GM18511 (cell line): ENCODE measurements at regions not wholly inside any gene's neighbourhood (a gene's known extent, or its start where the extent isn't known, plus 50 kb on each side); places are given as distances from the start of the nearest gene placed in this dataset.

Experiments
- ATAC-seq: cut with Tn5 transposase; IDR thresholded peaks from one replicate; pipeline ENCODE4 v1.9.1; 2021; ENCODE audit warnings: mild to moderate bottlenecking, moderate library complexity; ENCODE audit not compliant: unreplicated experiment

DNA sequence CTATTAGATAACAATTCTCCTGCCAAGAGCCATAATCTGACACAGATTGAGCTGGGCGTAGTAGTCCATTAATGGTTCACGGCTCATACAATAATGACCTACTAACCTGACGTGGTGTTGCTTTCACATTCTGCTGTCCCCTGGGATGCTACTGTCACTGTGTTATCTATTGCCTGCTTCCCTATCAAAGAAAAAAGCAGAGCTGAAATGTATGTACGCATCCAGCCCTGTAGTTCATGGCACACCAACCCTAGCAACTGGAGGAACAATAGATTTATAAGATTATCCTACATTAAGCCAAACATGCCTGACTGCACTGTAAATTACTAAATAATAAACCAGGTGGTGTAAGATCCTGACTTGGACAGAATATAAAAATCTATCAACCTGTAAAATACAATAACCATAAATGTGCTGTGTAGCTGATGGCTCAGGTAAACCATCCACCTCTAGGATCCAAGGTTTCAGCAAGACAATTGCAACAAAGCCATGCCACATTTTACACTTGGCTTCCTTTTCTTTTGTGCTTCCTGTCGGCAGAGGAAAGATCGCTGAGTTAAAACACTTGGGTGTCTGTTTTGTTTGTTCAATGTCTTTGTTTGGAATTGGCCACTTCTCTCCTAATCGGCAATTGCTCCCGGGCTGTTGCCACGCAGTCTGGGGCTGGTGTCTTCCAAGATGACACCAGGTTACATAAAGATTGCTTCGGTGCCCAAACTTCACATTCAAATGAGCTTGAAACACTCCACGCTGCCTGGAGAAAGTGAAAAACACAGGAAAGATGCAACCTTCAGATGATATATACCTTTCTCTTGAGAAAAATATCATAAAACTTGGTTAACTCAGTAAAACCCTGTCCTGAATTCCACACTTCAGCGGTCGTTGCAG lies 143.9 kb upstream of the MGMT start:
- no peak for ATAC-seq

DNA sequence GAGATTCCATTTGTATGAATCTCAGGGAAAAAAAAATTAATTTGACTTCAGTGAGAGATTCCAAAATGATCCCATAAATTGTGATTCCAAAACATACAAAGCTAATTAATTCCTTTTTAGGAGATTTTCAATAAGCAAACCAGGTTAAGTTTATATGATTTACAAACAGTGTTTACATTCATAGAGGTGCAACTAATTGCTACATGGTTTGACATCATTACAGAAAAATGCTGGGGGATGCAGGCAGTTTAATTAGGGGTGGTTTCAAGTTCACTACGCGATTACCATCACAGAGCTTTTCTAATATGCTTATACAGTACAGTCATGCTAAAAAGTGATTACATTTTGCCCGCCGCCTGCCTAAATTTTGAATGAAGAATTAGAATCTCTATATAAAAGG lies 143.2 kb upstream of the MGMT start:
- ATAC-seq, result no peak

DNA sequence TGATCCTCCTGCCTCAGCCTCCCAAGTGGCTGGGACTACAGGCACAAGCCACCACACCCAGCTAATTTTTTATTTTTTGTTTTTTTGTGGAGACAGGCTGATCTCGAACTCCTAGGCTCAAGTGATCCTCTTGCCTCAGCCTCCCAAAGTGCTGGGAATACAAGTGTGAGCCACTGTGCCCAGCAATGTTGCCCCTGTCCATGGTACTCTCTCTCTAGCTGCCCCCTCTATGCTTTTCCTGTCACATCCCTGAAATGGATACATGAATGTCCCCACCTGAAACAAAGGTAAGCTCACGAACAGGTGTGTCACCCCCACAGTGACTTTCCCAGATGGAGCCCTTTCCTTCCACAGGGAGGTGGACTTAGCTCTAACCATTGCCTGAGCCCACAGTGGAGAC lies 141.1 kb upstream of the MGMT start:
- ATAC-seq, result no peak

DNA sequence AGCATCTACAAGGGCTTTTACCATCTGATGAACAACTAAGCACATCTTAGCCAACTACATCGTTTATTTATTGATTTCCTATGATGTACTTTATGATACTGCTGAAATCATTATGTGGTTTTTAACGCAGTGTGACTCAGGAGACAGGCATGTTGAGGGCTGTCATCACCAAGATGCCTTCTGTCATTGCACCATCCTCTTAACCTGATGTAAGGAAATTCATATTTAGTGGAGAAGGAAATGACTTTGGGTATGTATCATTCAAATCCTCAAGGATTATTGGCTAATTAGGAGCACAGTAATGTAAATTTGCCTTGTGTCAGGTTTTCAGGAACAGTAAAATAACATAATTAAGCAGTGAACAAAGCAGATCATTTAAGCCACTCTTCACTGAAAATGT lies 138.5 kb upstream of the MGMT start:
- no peak for ATAC-seq

DNA sequence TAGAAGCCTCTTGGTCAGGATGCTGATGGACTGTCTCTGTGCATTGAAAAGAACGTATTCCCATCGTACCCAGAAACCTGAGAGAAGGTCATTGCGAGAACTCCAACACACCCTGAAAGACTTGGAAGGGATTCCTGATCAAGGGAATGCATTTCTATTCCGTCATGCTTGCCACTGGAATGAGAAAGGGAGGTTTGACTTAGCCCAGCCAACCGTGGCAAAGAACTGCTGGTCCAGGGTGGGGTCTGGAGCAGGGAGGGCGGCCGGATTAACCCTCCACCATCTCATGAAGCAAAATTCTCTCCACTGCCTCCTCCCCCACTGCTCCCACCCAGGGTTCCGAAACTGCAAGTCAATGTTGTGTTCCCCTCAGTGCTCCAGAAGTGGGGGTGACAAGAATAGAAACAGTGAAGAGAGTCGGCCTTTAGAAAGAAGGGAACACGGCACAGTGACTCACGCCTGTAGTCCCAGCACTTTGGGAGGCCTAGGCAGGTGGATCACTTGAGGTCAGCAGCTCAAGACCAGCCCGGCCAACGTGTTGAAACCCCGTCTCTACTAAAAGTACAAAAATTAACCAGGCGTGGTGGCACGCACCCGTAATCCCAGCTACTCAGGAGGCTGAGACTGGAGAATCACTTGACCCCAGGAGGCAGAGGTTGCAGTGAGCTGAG lies 137.5 kb upstream of the MGMT start:
- no peak for ATAC-seq

GRCh38 chr10:129330211-129330610 lies 136.8 kb upstream of the MGMT start:
- ATAC-seq, result no peak

GRCh38 chr10:129331207-129331838 lies 135.7 kb upstream of the MGMT start:
- no peak for ATAC-seq

DNA sequence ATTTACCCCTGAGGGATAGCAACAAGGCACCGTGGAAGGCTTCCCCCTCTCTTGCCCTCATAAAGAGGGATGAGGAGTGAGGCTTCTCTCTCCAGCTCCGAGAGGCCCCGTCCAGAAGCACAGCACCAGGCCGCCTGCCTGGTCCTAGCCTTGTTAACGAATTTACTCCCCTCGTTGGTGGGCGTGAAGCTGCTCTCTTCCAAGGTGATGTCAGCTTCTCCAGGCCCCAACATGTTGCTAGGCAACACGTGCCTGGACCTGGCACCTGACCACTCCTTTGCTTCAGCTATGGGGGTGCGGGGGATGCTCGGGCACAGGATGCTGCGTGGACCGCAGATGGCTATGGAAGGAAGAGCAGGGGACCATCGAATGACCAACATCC lies 135.2 kb upstream of the MGMT start:
- ATAC-seq, result no peak

- ATAC-seq, result no peak
These were observed 134.6 kb upstream of the MGMT start for GRCh38 chr10:129332476-129332875.

- no peak for ATAC-seq
These were observed 133.3 kb upstream of the MGMT start for GRCh38 chr10:129333706-129334105.

DNA sequence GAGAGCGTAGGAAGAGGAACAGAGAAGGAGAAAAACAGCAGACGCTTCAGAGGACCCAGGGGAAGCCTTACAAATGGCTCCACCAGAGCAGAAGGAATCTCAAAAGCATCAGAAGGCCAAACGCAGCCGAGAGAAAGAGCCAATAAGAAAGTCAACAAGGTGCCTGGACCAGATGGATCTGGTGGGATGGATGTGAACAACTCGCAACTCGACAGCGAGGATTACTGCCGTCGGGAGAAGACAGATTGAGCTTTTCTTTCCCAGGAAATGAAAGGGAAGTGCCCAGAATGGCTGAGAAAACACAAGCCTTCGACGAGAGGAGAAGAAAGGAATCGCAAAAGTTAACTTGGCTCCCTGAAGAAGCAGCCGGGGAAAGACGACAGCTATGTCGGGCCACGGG lies 132.8 kb upstream of the MGMT start:
- ATAC-seq, result no peak

DNA sequence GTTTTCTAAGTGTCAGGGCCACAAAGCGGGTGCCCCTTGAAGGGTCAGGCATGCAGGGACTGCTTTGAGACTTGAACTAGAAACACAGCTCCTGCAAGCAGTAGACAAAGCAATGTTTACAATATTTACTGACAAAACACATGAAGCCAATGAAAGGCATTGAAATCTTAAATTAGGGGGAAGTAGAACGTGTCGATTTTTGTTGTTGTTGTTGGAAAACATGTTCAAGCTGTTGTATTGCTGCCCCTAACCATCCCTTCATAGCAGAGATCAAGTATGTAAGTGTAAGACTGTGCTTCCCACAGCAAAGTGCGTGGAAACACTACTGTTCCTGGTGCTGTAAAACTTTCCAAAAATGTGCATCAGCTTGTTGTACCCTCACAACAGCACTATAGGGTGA lies 131.6 kb upstream of the MGMT start:
- no peak for ATAC-seq

GRCh38 chr10:129335942-129336341 lies 131.1 kb upstream of the MGMT start:
- ATAC-seq, result no peak

DNA sequence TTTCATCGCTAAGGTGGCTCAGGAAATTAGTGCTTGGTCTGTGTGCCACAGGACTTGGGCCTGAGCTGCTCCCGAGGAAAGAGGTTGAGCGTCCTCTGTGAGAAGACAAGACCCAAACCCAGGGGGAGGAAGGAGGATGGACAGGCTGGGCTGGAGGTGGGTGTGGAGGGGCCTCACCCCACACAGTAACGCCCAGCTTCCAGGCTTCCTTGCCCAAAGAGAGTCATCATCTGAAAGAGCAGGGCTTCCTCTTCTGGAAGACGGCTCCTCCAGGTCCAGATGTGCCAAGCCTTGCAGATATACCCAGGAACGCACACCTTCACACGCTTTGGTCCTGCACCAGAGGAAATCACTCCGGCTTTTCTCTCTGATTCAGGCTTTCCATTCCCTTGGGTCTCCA lies 127.8 kb upstream of the MGMT start:
- ATAC-seq, result no peak

DNA sequence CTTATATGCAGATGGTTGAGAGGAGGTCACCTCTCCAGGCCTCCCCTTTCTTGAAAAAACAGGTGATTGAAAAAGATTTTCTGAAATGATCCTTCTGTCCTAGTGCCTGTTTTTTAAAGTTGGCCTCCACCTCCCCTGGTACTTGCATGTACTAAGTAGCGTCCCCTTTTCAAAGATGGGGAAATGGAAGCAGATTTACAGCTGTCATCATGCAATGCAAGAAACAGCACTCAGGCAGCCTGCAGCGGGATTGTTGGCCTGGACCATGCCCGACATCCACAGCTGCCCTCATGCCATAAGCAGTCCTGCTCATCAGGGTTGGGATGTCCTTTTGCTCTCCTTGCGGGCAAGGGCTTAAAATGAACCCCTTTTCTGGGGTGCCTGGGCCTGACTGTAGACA lies 127.2 kb upstream of the MGMT start:
- no peak for ATAC-seq

DNA sequence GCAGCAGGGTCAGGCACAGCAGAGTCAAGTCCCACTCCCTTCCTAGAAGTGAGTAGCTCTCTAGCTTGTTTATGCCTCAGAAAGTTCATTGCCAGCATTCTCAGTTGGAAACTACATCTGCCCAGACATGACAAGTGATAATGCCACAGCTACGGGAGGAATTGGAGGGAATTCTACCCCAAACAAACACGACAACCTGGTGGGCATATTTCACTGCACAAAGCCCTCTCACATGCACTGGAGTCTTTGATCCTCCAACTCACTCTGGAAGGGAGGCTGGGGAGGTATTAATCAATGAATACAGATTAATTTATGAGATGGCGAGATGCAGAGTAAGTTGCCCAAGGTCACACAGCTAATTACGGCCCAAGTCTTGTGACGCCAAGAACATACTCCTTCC lies 126.0 kb upstream of the MGMT start:
- no peak for ATAC-seq

DNA sequence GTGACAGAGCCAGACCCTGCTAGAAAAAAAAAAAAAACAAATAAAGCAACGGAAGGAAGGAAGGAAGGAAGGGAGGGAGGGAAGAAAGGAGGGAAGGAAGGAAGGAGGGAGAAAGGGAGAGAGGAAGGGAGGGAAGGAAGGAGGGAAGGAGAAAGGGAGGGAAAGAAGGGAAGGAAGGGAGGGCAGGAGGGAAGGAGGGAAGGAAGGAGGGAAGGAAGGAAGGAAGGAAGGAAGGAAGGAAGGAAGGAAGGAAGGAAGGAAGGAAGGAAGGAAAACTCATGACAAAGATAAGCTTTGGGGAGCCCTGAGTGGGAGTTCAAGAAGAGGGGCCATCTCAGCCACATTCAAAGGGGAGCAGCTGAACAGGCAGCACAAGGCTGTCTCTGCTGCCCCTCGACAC lies 124.7 kb upstream of the MGMT start:
- no peak for ATAC-seq

DNA sequence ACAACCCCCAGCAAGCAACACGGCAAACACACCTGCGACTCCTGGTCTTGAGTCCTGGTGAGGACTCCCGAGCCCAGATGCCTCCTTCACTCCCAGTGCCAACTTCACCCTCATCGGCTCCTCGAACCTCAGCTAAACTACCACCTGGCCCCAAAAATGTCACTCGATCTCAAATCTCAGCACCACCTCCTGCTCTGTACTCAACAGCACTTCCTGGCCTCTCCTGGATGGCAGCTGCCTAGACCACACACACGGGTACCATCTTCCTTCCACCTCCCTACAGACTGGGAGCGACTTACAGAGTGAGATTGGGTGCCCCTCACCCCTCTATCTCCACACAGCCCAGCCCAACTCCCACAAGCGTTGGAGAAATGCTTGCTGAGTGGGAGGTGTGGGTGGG lies 123.9 kb upstream of the MGMT start:
- no peak for ATAC-seq

DNA sequence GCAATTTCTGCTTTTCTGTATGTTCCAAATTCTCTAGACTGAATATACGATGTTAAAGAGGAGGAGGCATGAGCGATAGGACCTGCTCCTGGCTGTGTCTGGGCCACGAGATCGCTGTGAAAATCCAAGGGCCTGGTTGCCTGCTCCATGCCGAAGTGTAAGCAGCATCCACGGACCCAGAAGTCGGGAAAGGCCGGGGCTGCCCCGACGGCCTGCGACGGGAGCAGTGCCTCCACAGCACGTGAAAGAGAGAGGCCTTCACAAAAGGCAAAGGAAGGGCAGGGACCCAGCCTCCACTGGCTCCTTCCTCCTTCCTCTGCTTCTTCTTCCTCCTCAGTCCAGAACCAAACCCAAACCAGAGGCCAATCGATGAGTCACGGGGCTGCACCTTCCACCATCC lies 122.9 kb upstream of the MGMT start:
- ATAC-seq, result no peak

DNA sequence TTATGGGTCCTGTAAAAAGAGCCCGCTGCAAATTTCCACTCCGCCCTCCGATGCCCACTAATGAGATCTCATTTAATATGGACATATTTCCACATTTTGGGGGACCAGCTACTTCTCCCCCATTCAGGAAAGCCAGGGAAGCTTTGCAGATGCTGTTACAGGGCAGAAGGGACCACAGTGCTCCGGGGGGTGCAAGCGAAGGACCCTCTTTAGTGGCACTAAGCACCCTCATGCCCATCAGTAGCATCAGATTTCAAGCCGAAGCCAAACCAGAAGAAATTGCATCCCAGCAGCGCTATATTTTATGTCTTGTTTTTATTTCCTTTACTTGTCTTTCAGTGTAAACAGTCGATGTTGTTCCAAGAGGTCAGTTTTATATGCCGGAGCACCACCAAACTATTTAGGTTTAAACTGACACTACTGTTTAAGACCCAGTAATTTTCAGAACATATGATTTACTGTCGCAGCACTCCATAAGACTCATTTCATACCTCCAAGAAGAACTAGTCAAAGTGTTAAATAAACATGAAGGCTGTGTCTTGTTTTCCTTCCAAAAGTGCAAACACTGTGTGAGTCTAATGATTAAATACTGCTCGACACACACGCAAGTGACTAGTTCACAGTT lies 122.2 kb upstream of the MGMT start:
- ATAC-seq, result no peak

DNA sequence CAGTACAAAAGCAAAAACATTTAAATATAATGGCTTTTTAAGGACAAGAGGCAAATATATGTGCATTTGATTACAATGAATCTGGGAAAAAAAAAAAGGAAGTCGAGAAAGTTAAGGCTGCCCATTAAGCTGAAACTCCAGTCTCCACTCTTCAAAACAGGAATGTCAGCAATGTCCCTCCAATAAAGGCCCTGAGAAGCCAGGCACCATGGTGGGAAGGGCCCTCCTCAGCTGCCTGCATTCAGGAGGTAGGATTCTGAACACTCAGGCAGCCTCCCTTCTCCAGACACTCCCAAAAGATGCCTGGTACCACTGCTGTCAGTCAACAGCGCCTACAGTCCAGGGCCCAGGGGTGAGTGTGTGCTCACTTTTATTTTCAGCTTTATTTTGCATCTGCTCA lies 121.3 kb upstream of the MGMT start:
- no peak for ATAC-seq

DNA sequence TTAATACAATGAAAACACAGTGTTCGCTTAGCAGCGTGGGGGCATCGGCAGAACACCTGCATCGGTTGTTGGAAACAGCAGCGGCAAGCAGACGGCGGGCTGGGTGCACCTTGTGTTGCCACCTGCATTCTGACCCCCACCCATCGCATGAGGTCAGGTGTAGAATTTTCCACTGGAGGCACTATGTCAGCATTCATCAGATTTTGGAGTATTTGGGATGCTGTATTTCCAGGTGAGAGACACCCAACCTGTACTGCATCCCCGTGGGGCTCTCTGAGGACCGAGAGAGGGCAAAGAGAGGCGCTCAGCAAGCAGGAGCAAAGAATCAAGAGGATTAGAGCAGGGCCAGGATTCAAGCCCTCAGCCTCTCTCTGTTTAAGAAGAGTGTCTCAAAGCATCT lies 116.4 kb upstream of the MGMT start:
- ATAC-seq, result no peak
